ENCODE measurements at regions not wholly inside any gene's neighbourhood (a gene's known extent, or its start where the extent isn't known, plus 50 kb on each side); places are given as distances from the start of the nearest gene placed in this dataset.

DNA sequence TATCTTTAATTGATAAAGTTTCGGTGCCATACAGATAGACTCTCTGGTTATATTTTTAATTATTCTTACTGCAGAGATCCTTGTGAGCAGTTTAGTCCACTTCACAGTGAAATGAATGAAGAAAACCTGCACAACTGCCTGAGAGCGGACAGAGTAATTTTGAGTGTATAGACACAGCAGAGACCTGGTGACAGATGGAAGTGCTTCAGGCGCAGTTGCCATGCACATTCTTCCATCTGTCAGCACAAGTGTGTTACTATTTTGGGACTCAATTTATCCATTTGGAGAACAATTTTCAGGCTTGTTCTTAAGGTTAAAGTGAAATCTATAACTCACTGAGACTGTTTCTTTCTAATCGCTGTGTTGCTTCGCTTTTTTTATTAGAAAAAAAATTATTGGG is 147.8 kb upstream of the SPHKAP start:
- no peak overlapping the region for H3K27ac ChIP-seq (ENCODE audit: insufficient read depth, low read depth, low read length)
- no peaks in the 10 kb centered on the region for H4K20me1 ChIP-seq (replicated peaks; ENCODE audit: control insufficient read depth, extremely low read depth, insufficient read depth, low read length)
- TF ChIP-seq FOS (IDR thresholded peaks at IDR 0.05; ENCODE audit: borderline replicate concordance, insufficient read depth, low read length): no peak
- TF ChIP-seq JUN (IDR thresholded peaks at IDR 0.05; ENCODE audit: borderline replicate concordance, insufficient read depth, insufficient read length, low read depth): no peak
- TF ChIP-seq EZH2 (IDR thresholded peaks at IDR 0.05; ENCODE audit: borderline replicate concordance, low read depth, low read length, severe bottlenecking): no peak
- TF ChIP-seq, protein P1, sequence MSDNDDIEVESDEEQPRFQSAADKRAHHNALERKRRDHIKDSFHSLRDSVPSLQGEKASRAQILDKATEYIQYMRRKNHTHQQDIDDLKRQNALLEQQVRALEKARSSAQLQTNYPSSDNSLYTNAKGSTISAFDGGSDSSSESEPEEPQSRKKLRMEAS (IDR thresholded peaks at IDR 0.05; ENCODE audit: insufficient read depth, insufficient read length): no peak
- no peak for TF ChIP-seq MYC (IDR thresholded peaks at IDR 0.05; ENCODE audit: low read depth, low read length)
- TF ChIP-seq, protein P2, sequence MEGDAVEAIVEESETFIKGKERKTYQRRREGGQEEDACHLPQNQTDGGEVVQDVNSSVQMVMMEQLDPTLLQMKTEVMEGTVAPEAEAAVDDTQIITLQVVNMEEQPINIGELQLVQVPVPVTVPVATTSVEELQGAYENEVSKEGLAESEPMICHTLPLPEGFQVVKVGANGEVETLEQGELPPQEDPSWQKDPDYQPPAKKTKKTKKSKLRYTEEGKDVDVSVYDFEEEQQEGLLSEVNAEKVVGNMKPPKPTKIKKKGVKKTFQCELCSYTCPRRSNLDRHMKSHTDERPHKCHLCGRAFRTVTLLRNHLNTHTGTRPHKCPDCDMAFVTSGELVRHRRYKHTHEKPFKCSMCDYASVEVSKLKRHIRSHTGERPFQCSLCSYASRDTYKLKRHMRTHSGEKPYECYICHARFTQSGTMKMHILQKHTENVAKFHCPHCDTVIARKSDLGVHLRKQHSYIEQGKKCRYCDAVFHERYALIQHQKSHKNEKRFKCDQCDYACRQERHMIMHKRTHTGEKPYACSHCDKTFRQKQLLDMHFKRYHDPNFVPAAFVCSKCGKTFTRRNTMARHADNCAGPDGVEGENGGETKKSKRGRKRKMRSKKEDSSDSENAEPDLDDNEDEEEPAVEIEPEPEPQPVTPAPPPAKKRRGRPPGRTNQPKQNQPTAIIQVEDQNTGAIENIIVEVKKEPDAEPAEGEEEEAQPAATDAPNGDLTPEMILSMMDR (IDR thresholded peaks at IDR 0.05; ENCODE audit: extremely low read depth in 1 of 2, insufficient read depth in 1 of 2, low read depth in 1 of 2, low read length in 2 of 2): no peak
- no peak for TF ChIP-seq POLR2A (IDR thresholded peaks at IDR 0.05; ENCODE audit: low read depth, low read length)
- TF ChIP-seq POLR2AphosphoS5 (IDR thresholded peaks at IDR 0.05; ENCODE audit: insufficient read depth, low read depth, low read length): no peak
- no peak for TF ChIP-seq GATA2 (IDR thresholded peaks at IDR 0.05; ENCODE audit: insufficient read depth, insufficient read length, low read depth, low read length)
- no TSS peak for BruUV-seq (replicated peaks)
- no peak overlapping the region for H3K4me3 ChIP-seq (replicated peaks in 1 of 3; ENCODE audit: insufficient read depth in 1 of 3, low read depth in 1 of 3, low read length in 3 of 3)
- no peaks in the 10 kb centered on the region for H3K9me1 ChIP-seq (replicated peaks; ENCODE audit: control insufficient read depth, extremely low read depth, insufficient read depth, low read length)
- no peaks in the 10 kb centered on the region for H3K4me1 ChIP-seq (ENCODE audit: control insufficient read depth, extremely low read depth, insufficient read depth, low read length)
- H3K79me2 ChIP-seq (ENCODE audit: control insufficient read depth, insufficient read depth, low read length): no peaks in the 10 kb centered on the region
- DNase-seq (ENCODE audit: low read depth, low spot score) (no peak), FAIRE-seq (no peak)
- peaks cover 2% of the 10 kb centered on the region for H3K9me3 ChIP-seq (replicated peaks; ENCODE audit: control insufficient read depth, insufficient read depth, low read length)
- H3K27me3 ChIP-seq (ENCODE audit: control insufficient read depth in 2 of 2, insufficient read depth in 2 of 2, low read length in 2 of 2): no peaks in the 10 kb centered on the region
- ChIA-PET CTCF (no interaction called here), POLR2A (no interaction called here)
- intact Hi-C loops (cut with micrococcal nuclease) (no loop called here), dilution Hi-C loops (cut with MboI; ENCODE audit: extremely low pct_ligation_motif_present, low sequenced_read_pairs) (no loop called here)
- no peak overlapping the region for H2AFZ ChIP-seq (ENCODE audit: low read depth, low read length)
- H3K9ac ChIP-seq (replicated peaks; ENCODE audit: extremely low read depth, insufficient read depth, low read length): no peak overlapping the region
- H3K36me3 ChIP-seq (ENCODE audit: control insufficient read depth in 2 of 2, extremely low read depth in 1 of 2, insufficient read depth in 2 of 2, low read length in 2 of 2): no peaks in the 10 kb centered on the region
- H3K4me2 ChIP-seq (ENCODE audit: insufficient read depth, low read length): no peak overlapping the region

All from endothelial cell of umbilical vein (primary cell).